ENCODE measurements at regions not wholly inside any gene's neighbourhood (a gene's known extent, or its start where the extent isn't known, plus 50 kb on each side); places are given as distances from the start of the nearest gene placed in this dataset.

- in situ Hi-C loops (cut with MboI), result no loop called here
- H3K27me3 ChIP-seq (ENCODE audit: control insufficient read depth in 2 of 2, insufficient read depth in 2 of 2, low read length in 2 of 2), result peaks cover 3 to 4% of the 10 kb centered on the region in 2 experiments; a peak in 3 of 5 replicates
- POLR2A ChIA-PET, result interaction anchor here (0.7 kb wide), 1 partner anchor 8 kb away, joined by 3 read pairs; no protein-coding TSS in a partner anchor
- no peaks in the 10 kb centered on the region for H3K9me3 ChIP-seq (replicated peaks; ENCODE audit: control insufficient read depth, insufficient read depth, low read depth, low read length)
- no peaks in the 10 kb centered on the region for H3K79me2 ChIP-seq (ENCODE audit: control insufficient read depth, insufficient read depth, low read length)
- no peak for TF ChIP-seq THRAP3 (IDR thresholded peaks at IDR 0.05; ENCODE audit: borderline replicate concordance)
- TF ChIP-seq POLR2H (tag; IDR thresholded peaks at IDR 0.05; ENCODE audit: low read depth), result no peak
- TF ChIP-seq SNIP1 (IDR thresholded peaks at IDR 0.05; ENCODE audit: low read depth), result no peak
- ATAC-seq, result no peak
- intact Hi-C loops (cut with micrococcal nuclease), result no loop called here
- FAIRE-seq, result no peak
- H2AFZ ChIP-seq (ENCODE audit: low read depth, low read length), result no peak overlapping the region
- H3K9ac ChIP-seq (ENCODE audit: insufficient read depth in 1 of 2, low read depth in 2 of 2, low read length in 2 of 2), result no peak overlapping the region
- H4K20me1 ChIP-seq (replicated peaks; ENCODE audit: control insufficient read depth, insufficient read depth, low read length), result no peaks in the 10 kb centered on the region
- no peak overlapping the region for H3K4me3 ChIP-seq
- no peaks in the 10 kb centered on the region for H3K9me1 ChIP-seq (ENCODE audit: control insufficient read depth, insufficient read depth, low read length)
- H3K36me3 ChIP-seq (ENCODE audit: control insufficient read depth, insufficient read depth, low read length), result no peaks in the 10 kb centered on the region
- no TSS peak for BruUV-seq (replicated peaks)
- WGBS (ENCODE audit: insufficient coverage, low coverage, missing lambda C conversion rate), result 0% methylated on average over 9 of the region's 9 CpGs
- no peaks in the 10 kb centered on the region for H3K4me1 ChIP-seq (replicated peaks in 1 of 2; ENCODE audit: control insufficient read depth in 2 of 2, insufficient read depth in 2 of 2, low read length in 2 of 2)
- no peak overlapping the region for H3K4me2 ChIP-seq (ENCODE audit: insufficient read depth, low read length)
- H3K27ac ChIP-seq (ENCODE audit: extremely low read depth, low read depth, low read length), result no peak overlapping the region
- no peak for DNase-seq (ENCODE audit: extremely low read depth in 1 of 4, low spot score in 3 of 4)
- CTCF ChIA-PET (ENCODE audit: low intra/inter-chr PET ratio), result no interaction called here
Observed at GRCh38 chr16:9345046-9345445, 253.6 kb downstream of the HAPSTR1 start.

- FAIRE-seq (no peak), ATAC-seq (no peak), DNase-seq (ENCODE audit: extremely low read depth in 1 of 4, low spot score in 3 of 4) (no peak)
- no peak for TF ChIP-seq HLTF (IDR thresholded peaks at IDR 0.05)
- TF ChIP-seq RUNX1 (IDR thresholded peaks at IDR 0.05; ENCODE audit: low read depth), result no peak
- no peak for TF ChIP-seq TRIM25 (IDR thresholded peaks at IDR 0.05; ENCODE audit: borderline replicate concordance)
- TF ChIP-seq ZNF584 (CRISPR knock-in tag; IDR thresholded peaks at IDR 0.05; ENCODE audit: low read depth), result no peak
- TF ChIP-seq GTF2A2 (tag; IDR thresholded peaks at IDR 0.05), result no peak
- TF ChIP-seq ZBTB1 (CRISPR knock-in tag; IDR thresholded peaks at IDR 0.05; ENCODE audit: borderline replicate concordance, low read depth), result no peak
- no peak for TF ChIP-seq CBFA2T3 (IDR thresholded peaks at IDR 0.05)
- no peak for TF ChIP-seq ZNF639 (CRISPR knock-in tag; conservative IDR thresholded peaks at IDR 0.05 in 1 of 2, IDR thresholded peaks at IDR 0.05 in 1 of 2)
- H3K27ac ChIP-seq (ENCODE audit: extremely low read depth, low read depth, low read length), result no peak overlapping the region
- H4K20me1 ChIP-seq (replicated peaks; ENCODE audit: control insufficient read depth, insufficient read depth, low read length), result no peaks in the 10 kb centered on the region
- in situ Hi-C loops (cut with MboI), result no loop called here
- H3K27me3 ChIP-seq (ENCODE audit: control insufficient read depth in 2 of 2, insufficient read depth in 2 of 2, low read length in 2 of 2), result peaks cover 0 to 2% of the 10 kb centered on the region in 2 experiments; a peak in 3 of 5 replicates
- intact Hi-C loops (cut with micrococcal nuclease), result no loop called here
- H3K4me2 ChIP-seq (ENCODE audit: insufficient read depth, low read length), result no peak overlapping the region
- H3K9me3 ChIP-seq (replicated peaks; ENCODE audit: control insufficient read depth, insufficient read depth, low read depth, low read length), result no peaks in the 10 kb centered on the region
- H3K79me2 ChIP-seq (ENCODE audit: control insufficient read depth, insufficient read depth, low read length), result no peaks in the 10 kb centered on the region
- H2AFZ ChIP-seq (ENCODE audit: low read depth, low read length), result no peak overlapping the region
- no TSS peak for BruUV-seq (replicated peaks)
- H3K4me1 ChIP-seq (replicated peaks in 1 of 2; ENCODE audit: control insufficient read depth in 2 of 2, insufficient read depth in 2 of 2, low read length in 2 of 2), result no peaks in the 10 kb centered on the region
- no peak overlapping the region for H3K4me3 ChIP-seq
- 0% methylated on average over 1 of the region's 1 CpG for WGBS (ENCODE audit: insufficient coverage, low coverage, missing lambda C conversion rate)
- CTCF ChIA-PET (ENCODE audit: low intra/inter-chr PET ratio), result no interaction called here
- H3K9ac ChIP-seq (ENCODE audit: insufficient read depth in 1 of 2, low read depth in 2 of 2, low read length in 2 of 2), result no peak overlapping the region
- H3K9me1 ChIP-seq (ENCODE audit: control insufficient read depth, insufficient read depth, low read length), result no peaks in the 10 kb centered on the region
- no peaks in the 10 kb centered on the region for H3K36me3 ChIP-seq (ENCODE audit: control insufficient read depth, insufficient read depth, low read length)
- POLR2A ChIA-PET, result interaction anchor here (0.7 kb wide), 1 partner anchor 8 kb away, joined by 3 read pairs; no protein-coding TSS in a partner anchor
Observed at GRCh38 chr16:9345880-9346279, 254.4 kb downstream of the HAPSTR1 start.
